ENCODE measurements at regions not wholly inside any gene's neighbourhood (a gene's known extent, or its start where the extent isn't known, plus 50 kb on each side); places are given as distances from the start of the nearest gene placed in this dataset.

- no peaks in the 10 kb centered on the region for H3K9me3 ChIP-seq (ENCODE audit: low read length)
- no peak overlapping the region for H2AFZ ChIP-seq (ENCODE audit: low read depth, low read length)
- H3K4me3 ChIP-seq (ENCODE audit: low read length) = no peak overlapping the region
- H3K27ac ChIP-seq (ENCODE audit: low read length) = no peak overlapping the region
- no peaks in the 10 kb centered on the region for H3K9me2 ChIP-seq (ENCODE audit: insufficient read depth, low read length)
- no peak overlapping the region for H3K9ac ChIP-seq (ENCODE audit: low read length)
- TF ChIP-seq REST (IDR thresholded peaks at IDR 0.05; ENCODE audit: borderline replicate concordance) (no peak), TAF1 (IDR thresholded peaks at IDR 0.05; ENCODE audit: low read depth) (no peak), POLR2AphosphoS5 (IDR thresholded peaks at IDR 0.05) (no peak), EZH2 (IDR thresholded peaks at IDR 0.05; ENCODE audit: borderline replicate concordance, insufficient read depth, low read length, poor library complexity, severe bottlenecking) (no peak), MXI1 (conservative IDR thresholded peaks at IDR 0.05; ENCODE audit: poor library complexity, severe bottlenecking) (no peak), SMC3 (conservative IDR thresholded peaks at IDR 0.05; ENCODE audit: poor library complexity) (no peak), RAD21 (conservative IDR thresholded peaks at IDR 0.05) (no peak), EP300 (conservative IDR thresholded peaks at IDR 0.05; ENCODE audit: poor library complexity, severe bottlenecking) (no peak)
- TF ChIP-seq, protein P1, sequence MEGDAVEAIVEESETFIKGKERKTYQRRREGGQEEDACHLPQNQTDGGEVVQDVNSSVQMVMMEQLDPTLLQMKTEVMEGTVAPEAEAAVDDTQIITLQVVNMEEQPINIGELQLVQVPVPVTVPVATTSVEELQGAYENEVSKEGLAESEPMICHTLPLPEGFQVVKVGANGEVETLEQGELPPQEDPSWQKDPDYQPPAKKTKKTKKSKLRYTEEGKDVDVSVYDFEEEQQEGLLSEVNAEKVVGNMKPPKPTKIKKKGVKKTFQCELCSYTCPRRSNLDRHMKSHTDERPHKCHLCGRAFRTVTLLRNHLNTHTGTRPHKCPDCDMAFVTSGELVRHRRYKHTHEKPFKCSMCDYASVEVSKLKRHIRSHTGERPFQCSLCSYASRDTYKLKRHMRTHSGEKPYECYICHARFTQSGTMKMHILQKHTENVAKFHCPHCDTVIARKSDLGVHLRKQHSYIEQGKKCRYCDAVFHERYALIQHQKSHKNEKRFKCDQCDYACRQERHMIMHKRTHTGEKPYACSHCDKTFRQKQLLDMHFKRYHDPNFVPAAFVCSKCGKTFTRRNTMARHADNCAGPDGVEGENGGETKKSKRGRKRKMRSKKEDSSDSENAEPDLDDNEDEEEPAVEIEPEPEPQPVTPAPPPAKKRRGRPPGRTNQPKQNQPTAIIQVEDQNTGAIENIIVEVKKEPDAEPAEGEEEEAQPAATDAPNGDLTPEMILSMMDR (IDR thresholded peaks at IDR 0.05; ENCODE audit: poor library complexity, severe bottlenecking) = no peak
- no peaks in the 10 kb centered on the region for H4K20me1 ChIP-seq (ENCODE audit: insufficient read depth)
- no peaks in the 10 kb centered on the region for H3K36me3 ChIP-seq (ENCODE audit: insufficient read depth, low read length)
- H3F3A ChIP-seq (ENCODE audit: insufficient read depth, low read length, poor library complexity, severe bottlenecking) = no peaks in the 10 kb centered on the region
- no peaks in the 10 kb centered on the region for H3K27me3 ChIP-seq (ENCODE audit: insufficient read depth, low read depth, low read length)
- no peaks in the 10 kb centered on the region for H3K79me2 ChIP-seq (replicated peaks; ENCODE audit: insufficient read depth, low read length)
- no peak overlapping the region for H3K4me2 ChIP-seq (ENCODE audit: low read length)
Observed at GRCh38 chr12:126218697-126219096, 1153.5 kb downstream of the AACS start.

GRCh38 chr12:126219139-126219538 lies 1153.9 kb downstream of the AACS start:
- no peak overlapping the region for H3K4me3 ChIP-seq (ENCODE audit: low read length)
- no peak overlapping the region for H3K27ac ChIP-seq (ENCODE audit: low read length)
- no peaks in the 10 kb centered on the region for H3F3A ChIP-seq (ENCODE audit: insufficient read depth, low read length, poor library complexity, severe bottlenecking)
- H3K36me3 ChIP-seq (ENCODE audit: insufficient read depth, low read length) = no peaks in the 10 kb centered on the region
- no peaks in the 10 kb centered on the region for H4K20me1 ChIP-seq (ENCODE audit: insufficient read depth)
- no peak overlapping the region for H3K9ac ChIP-seq (ENCODE audit: low read length)
- no peak overlapping the region for H3K4me2 ChIP-seq (ENCODE audit: low read length)
- no peaks in the 10 kb centered on the region for H3K9me2 ChIP-seq (ENCODE audit: insufficient read depth, low read length)
- TF ChIP-seq REST (IDR thresholded peaks at IDR 0.05; ENCODE audit: borderline replicate concordance) (no peak), SMC3 (conservative IDR thresholded peaks at IDR 0.05; ENCODE audit: poor library complexity) (no peak)
- TF ChIP-seq, protein P1 (IDR thresholded peaks at IDR 0.05; ENCODE audit: poor library complexity, severe bottlenecking) = no peak
- H3K79me2 ChIP-seq (replicated peaks; ENCODE audit: insufficient read depth, low read length) = no peaks in the 10 kb centered on the region
- no peaks in the 10 kb centered on the region for H3K27me3 ChIP-seq (ENCODE audit: insufficient read depth, low read depth, low read length)
- H3K9me3 ChIP-seq (ENCODE audit: low read length) = no peaks in the 10 kb centered on the region
- H2AFZ ChIP-seq (ENCODE audit: low read depth, low read length) = no peak overlapping the region
